ENCODE measurements at regions not wholly inside any gene's neighbourhood (a gene's known extent, or its start where the extent isn't known, plus 50 kb on each side); places are given as distances from the start of the nearest gene placed in this dataset.

- H3K36me3 Mint-ChIP-seq (ENCODE audit: low read depth), result no peaks in the 10 kb centered on the region
- no peak for TF ChIP-seq CTCF (IDR thresholded peaks at IDR 0.05)
- H3K9me3 Mint-ChIP-seq, result no peaks in the 10 kb centered on the region
- DNase-seq, result no peak
- H3K4me3 Mint-ChIP-seq, result no peak overlapping the region
- no peaks in the 10 kb centered on the region for H3K4me1 Mint-ChIP-seq (ENCODE audit: low read depth)
- peaks cover 34% of the 10 kb centered on the region for H3K27me3 Mint-ChIP-seq (ENCODE audit: insufficient read depth)
- no peak overlapping the region for H3K27ac Mint-ChIP-seq
Measured at GRCh38 chr11:45354976-45355705, 69.0 kb upstream of the SYT13 start.

- Mint-ChIP-seq H3K4me3 (no peak overlapping the region), H3K27me3 (ENCODE audit: insufficient read depth) (peaks cover 56% of the 10 kb centered on the region), H3K9me3 (no peaks in the 10 kb centered on the region), H3K36me3 (ENCODE audit: low read depth) (no peaks in the 10 kb centered on the region), H3K4me1 (ENCODE audit: low read depth) (no peaks in the 10 kb centered on the region), H3K27ac (no peak overlapping the region)
- no peak for DNase-seq
- TF ChIP-seq CTCF (IDR thresholded peaks at IDR 0.05), result no peak
Measured at GRCh38 chr11:45348729-45349128, 62.6 kb upstream of the SYT13 start.

- TF ChIP-seq CTCF (IDR thresholded peaks at IDR 0.05), result no peak
- peaks cover 49% of the 10 kb centered on the region for H3K27me3 Mint-ChIP-seq (ENCODE audit: insufficient read depth)
- no peaks in the 10 kb centered on the region for H3K36me3 Mint-ChIP-seq (ENCODE audit: low read depth)
Measured at GRCh38 chr11:45347348-45348082, 61.4 kb upstream of the SYT13 start.

GRCh38 chr11:45345491-45345890, 59.4 kb upstream of the SYT13 start:
- DNase-seq, result no peak
- Mint-ChIP-seq H3K27me3 (ENCODE audit: insufficient read depth) (peaks cover 41% of the 10 kb centered on the region), H3K4me3 (no peak overlapping the region), H3K36me3 (ENCODE audit: low read depth) (no peaks in the 10 kb centered on the region), H3K9me3 (no peaks in the 10 kb centered on the region), H3K27ac (no peak overlapping the region), H3K4me1 (ENCODE audit: low read depth) (no peaks in the 10 kb centered on the region)
- TF ChIP-seq CTCF (IDR thresholded peaks at IDR 0.05), result no peak

More at GRCh38 chr11:45347348-45348082, 61.4 kb upstream of the SYT13 start:
- no peaks in the 10 kb centered on the region for H3K9me3 Mint-ChIP-seq
- no peak overlapping the region for H3K27ac Mint-ChIP-seq
- no peaks in the 10 kb centered on the region for H3K4me1 Mint-ChIP-seq (ENCODE audit: low read depth)
- H3K4me3 Mint-ChIP-seq, result no peak overlapping the region
- no peak for DNase-seq

GRCh38 chr11:45344028-45344427, 57.9 kb upstream of the SYT13 start:
- H3K27me3 Mint-ChIP-seq (ENCODE audit: insufficient read depth), result peaks cover 43% of the 10 kb centered on the region
- H3K27ac Mint-ChIP-seq, result no peak overlapping the region
- H3K9me3 Mint-ChIP-seq, result no peaks in the 10 kb centered on the region
- H3K4me3 Mint-ChIP-seq, result no peak overlapping the region
- no peak for DNase-seq
- H3K4me1 Mint-ChIP-seq (ENCODE audit: low read depth), result peaks cover 10% of the 10 kb centered on the region
- no peaks in the 10 kb centered on the region for H3K36me3 Mint-ChIP-seq (ENCODE audit: low read depth)
- TF ChIP-seq CTCF (IDR thresholded peaks at IDR 0.05), result no peak

Data from HFFc6 (cell line).